H9 (cell line): ENCODE measurements at regions not wholly inside any gene's neighbourhood (a gene's known extent, or its start where the extent isn't known, plus 50 kb on each side); places are given as distances from the start of the nearest gene placed in this dataset.
A peak's percentile ranks its signal among the peaks of the same experiment; 100 is the strongest.

Experiments
- DNase-seq: peaks from one replicate; pipeline ENCODE4 v3.0.0-alpha.2; 2017
- H2AFZ ChIP-seq: one replicate; pipeline ENCODE4 v1.6.1; 2013; ENCODE audit warnings: mild to moderate bottlenecking, low read length, control low read depth, moderate library complexity
- H2AK5ac ChIP-seq: 2 replicates; pipeline ENCODE4 v1.6.1; 2013; ENCODE audit warnings: low read length, control low read depth, mixed read lengths; ENCODE audit not compliant: insufficient read length
- H2BK120ac ChIP-seq: one replicate; pipeline ENCODE4 v1.6.1; 2013; ENCODE audit warnings: low read depth, mild to moderate bottlenecking, low read length, control low read depth, inconsistent platforms; ENCODE audit not compliant: poor library complexity, severe bottlenecking
- H2BK12ac ChIP-seq: 2 replicates; pipeline ENCODE4 v1.6.1; 2013; ENCODE audit warnings: low read length, control low read depth, mixed read lengths, low read depth; ENCODE audit not compliant: insufficient read length
- H2BK15ac ChIP-seq: 2 replicates; pipeline ENCODE4 v1.6.1; 2013; ENCODE audit warnings: low read depth, low read length, control low read depth
- H2BK20ac ChIP-seq: one replicate; pipeline ENCODE4 v1.6.1; 2013; ENCODE audit warnings: low read depth, mild to moderate bottlenecking, low read length, control low read depth, inconsistent platforms; ENCODE audit not compliant: poor library complexity, severe bottlenecking
- H2BK5ac ChIP-seq: 2 replicates; pipeline ENCODE4 v1.6.1; 2013; ENCODE audit warnings: low read length, control low read depth, mixed read lengths; ENCODE audit not compliant: insufficient read length
- H3K14ac ChIP-seq: 2 replicates; pipeline ENCODE4 v1.6.1; 2013; ENCODE audit warnings: low read length, control low read depth; ENCODE audit not compliant: insufficient read depth
- H3K18ac ChIP-seq: 2 replicates; pipeline ENCODE4 v1.6.1; 2013; ENCODE audit warnings: low read depth, mild to moderate bottlenecking, mixed read lengths, low read length, control low read depth; ENCODE audit not compliant: insufficient read length
- H3K23ac ChIP-seq: 2 replicates; pipeline ENCODE4 v1.6.1; 2013; ENCODE audit warnings: low read length, control low read depth, mixed read lengths, low read depth; ENCODE audit not compliant: insufficient read length
- H3K23me2 ChIP-seq: 2 replicates; pipeline ENCODE4 v1.6.1; 2013; ENCODE audit warnings: low read depth, mild to moderate bottlenecking, mixed read lengths, low read length, control low read depth; ENCODE audit not compliant: insufficient read length, poor library complexity, severe bottlenecking
- H3K27ac ChIP-seq: 2 replicates; pipeline ENCODE4 v1.5.1; 2013; ENCODE audit warnings: low read length, control low read depth, mixed read lengths, low read depth; ENCODE audit not compliant: insufficient read length
- H3K27me3 ChIP-seq: 2 replicates; pipeline ENCODE4 v1.6.1; 2013; ENCODE audit warnings: low read length, control low read depth, inconsistent platforms; ENCODE audit not compliant: insufficient read depth
- H3K4ac ChIP-seq: 2 replicates; pipeline ENCODE4 v1.6.1; 2013; ENCODE audit warnings: low read depth, mild to moderate bottlenecking, control low read depth, inconsistent platforms, low read length, moderate library complexity
- H3K4me1 ChIP-seq: 2 replicates; pipeline ENCODE4 v1.6.1; 2013; ENCODE audit warnings: low read length, control low read depth, inconsistent platforms; ENCODE audit not compliant: insufficient read depth
- H3K4me2 ChIP-seq: 2 replicates; pipeline ENCODE4 v1.6.1; 2013; ENCODE audit warnings: low read length, control low read depth, mixed read lengths; ENCODE audit not compliant: insufficient read length, insufficient read depth
- H3K56ac ChIP-seq: 2 replicates; pipeline ENCODE4 v1.6.1; 2013; ENCODE audit warnings: low read depth, mild to moderate bottlenecking, mixed read lengths, low read length, control low read depth; ENCODE audit not compliant: insufficient read length
- H3K79me1 ChIP-seq: 2 replicates; pipeline ENCODE4 v1.6.1; 2013; ENCODE audit warnings: low read depth, mild to moderate bottlenecking, moderate library complexity, low read length, control low read depth, inconsistent platforms; ENCODE audit not compliant: insufficient read depth, poor library complexity, severe bottlenecking
- H3K79me2 ChIP-seq: 2 replicates; pipeline ENCODE4 v1.6.1; 2013; ENCODE audit warnings: low read length, control low read depth, inconsistent platforms; ENCODE audit not compliant: insufficient read depth
- H3K9ac ChIP-seq: 2 replicates; pipeline ENCODE4 v1.6.1; 2013; ENCODE audit warnings: low read length, control low read depth, mixed read lengths; ENCODE audit not compliant: insufficient read length; ENCODE audit errors: extremely low read depth
- H3K9me3 ChIP-seq: one replicate; pipeline ENCODE4 v1.6.1; 2013; ENCODE audit warnings: low read depth, low read length, inconsistent platforms; ENCODE audit not compliant: control insufficient read depth
- H3T11ph ChIP-seq: one replicate; pipeline ENCODE4 v1.6.1; 2013; ENCODE audit warnings: mild to moderate bottlenecking, low read length, control low read depth, inconsistent platforms
- H4K20me1 ChIP-seq: one replicate; pipeline ENCODE4 v1.6.1; 2013; ENCODE audit not compliant: control insufficient read depth, insufficient read length, insufficient read depth
- H4K5ac ChIP-seq: 2 replicates; pipeline ENCODE4 v1.6.1; 2013; ENCODE audit warnings: low read depth, mild to moderate bottlenecking, mixed read lengths, low read length, control low read depth; ENCODE audit not compliant: insufficient read length
- H4K8ac ChIP-seq: replicated peaks from 2 replicates; pipeline ENCODE4 v1.6.1; 2013; ENCODE audit warnings: low read length, control low read depth, mixed read lengths, low read depth; ENCODE audit not compliant: insufficient read length
- H4K91ac ChIP-seq: 2 replicates; pipeline ENCODE4 v1.6.1; 2013; ENCODE audit warnings: low read depth, mild to moderate bottlenecking, moderate library complexity, mixed read lengths, low read length, control low read depth; ENCODE audit not compliant: insufficient read length
- H3K27ac Mint-ChIP-seq, 3 experiments: 2 replicates in 2 of 3; 3 replicates in 1 of 3; pipeline ENCODE4 v1.8.0; 2020 to 2021; ENCODE audit warnings: mixed read lengths in 3 of 3, mild to moderate bottlenecking in 1 of 3, moderate library complexity in 1 of 3
- H3K27me3 Mint-ChIP-seq: 2 replicates; pipeline ENCODE4 v1.8.0; 2021; ENCODE audit warnings: low read depth, mild to moderate bottlenecking, moderate library complexity, mixed read lengths
- H3K36me3 Mint-ChIP-seq, 3 experiments: 2 replicates in 2 of 3; 3 replicates in 1 of 3; pipeline ENCODE4 v1.8.0; 2020 to 2021; ENCODE audit warnings: low read depth in 3 of 3, mixed read lengths in 3 of 3; ENCODE audit not compliant: insufficient read depth in 1 of 3
- H3K4me1 Mint-ChIP-seq, 2 experiments: 2 replicates each; pipeline ENCODE4 v1.8.0; 2020; ENCODE audit warnings: mixed read lengths in 2 of 2
- H3K4me3 Mint-ChIP-seq, 2 experiments: 2 replicates in 1 of 2; 3 replicates in 1 of 2; pipeline ENCODE4 v1.8.0; 2020 to 2021; ENCODE audit warnings: mild to moderate bottlenecking in 2 of 2, mixed read lengths in 2 of 2, moderate library complexity in 1 of 2
- H3K9me3 Mint-ChIP-seq, 2 experiments: 2 replicates in 1 of 2; 3 replicates in 1 of 2; pipeline ENCODE4 v1.8.0; 2020; ENCODE audit warnings: mild to moderate bottlenecking in 2 of 2, mixed read lengths in 2 of 2, moderate library complexity in 1 of 2
- TF ChIP-seq, protein P1 (sequence below): fragments of 200-600 bp; sonication (generic); conservative IDR thresholded peaks from 3 replicates; pipeline ENCODE4 v1.8.0; 2021; ENCODE audit warnings: antibody characterized with exemption, mild to moderate bottlenecking

DNA sequence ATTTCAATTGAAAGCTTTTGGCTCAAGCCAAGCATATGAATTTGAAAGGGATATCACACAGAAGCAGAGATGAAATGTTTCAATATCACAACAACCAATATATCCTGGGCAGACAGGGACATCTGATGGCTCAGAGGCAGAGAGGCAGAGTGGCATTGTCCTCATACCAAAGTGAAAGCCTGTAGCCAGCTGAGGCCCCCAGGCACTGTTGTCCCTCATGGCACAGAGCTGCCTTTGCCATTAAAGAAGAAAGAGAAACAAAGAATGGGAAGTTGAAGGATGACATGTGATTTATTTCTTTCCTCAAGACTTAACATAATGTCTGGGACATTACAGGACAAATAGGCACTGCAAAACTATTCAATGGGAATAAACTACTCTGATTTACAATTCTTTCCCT, 504.3 kb upstream of the PCDH15 start:
- DNase-seq, result no peak
- H4K91ac ChIP-seq, result no peak overlapping the region
- H3K4me1 ChIP-seq, result no peaks in the 10 kb centered on the region
- H3K27me3 ChIP-seq, result no peaks in the 10 kb centered on the region
- H3K4ac ChIP-seq, result no peak overlapping the region
- no peak overlapping the region for H2AK5ac ChIP-seq
- H2BK5ac ChIP-seq, result no peak overlapping the region
- H3K27me3 Mint-ChIP-seq, result no peaks in the 10 kb centered on the region
- H3K4me3 Mint-ChIP-seq, result no peak overlapping the region; a peak in 1 of 5 replicates
- no peaks in the 10 kb centered on the region for H3K4me1 Mint-ChIP-seq
- no peaks in the 10 kb centered on the region for H3K9me3 ChIP-seq
- H3K27ac ChIP-seq, result no peak overlapping the region
- no peaks in the 10 kb centered on the region for H3K79me1 ChIP-seq
- no peak overlapping the region for H3T11ph ChIP-seq
- no peak overlapping the region for H3K4me2 ChIP-seq
- no peak overlapping the region for H4K8ac ChIP-seq
- no peak overlapping the region for H3K23ac ChIP-seq
- H2AFZ ChIP-seq, result no peak overlapping the region
- no peaks in the 10 kb centered on the region for H4K20me1 ChIP-seq
- H4K5ac ChIP-seq, result no peak overlapping the region
- no peaks in the 10 kb centered on the region; a peak in 1 of 5 replicates for H3K9me3 Mint-ChIP-seq
- H3K27ac Mint-ChIP-seq, result peak overlapping the region in 1 of 3 experiments; percentile 21; a peak in 1 of 7 replicates
- H2BK15ac ChIP-seq, result no peak overlapping the region
- no peaks in the 10 kb centered on the region; a peak in 1 of 7 replicates for H3K36me3 Mint-ChIP-seq
- H3K18ac ChIP-seq, result no peak overlapping the region
- TF ChIP-seq, protein P1, sequence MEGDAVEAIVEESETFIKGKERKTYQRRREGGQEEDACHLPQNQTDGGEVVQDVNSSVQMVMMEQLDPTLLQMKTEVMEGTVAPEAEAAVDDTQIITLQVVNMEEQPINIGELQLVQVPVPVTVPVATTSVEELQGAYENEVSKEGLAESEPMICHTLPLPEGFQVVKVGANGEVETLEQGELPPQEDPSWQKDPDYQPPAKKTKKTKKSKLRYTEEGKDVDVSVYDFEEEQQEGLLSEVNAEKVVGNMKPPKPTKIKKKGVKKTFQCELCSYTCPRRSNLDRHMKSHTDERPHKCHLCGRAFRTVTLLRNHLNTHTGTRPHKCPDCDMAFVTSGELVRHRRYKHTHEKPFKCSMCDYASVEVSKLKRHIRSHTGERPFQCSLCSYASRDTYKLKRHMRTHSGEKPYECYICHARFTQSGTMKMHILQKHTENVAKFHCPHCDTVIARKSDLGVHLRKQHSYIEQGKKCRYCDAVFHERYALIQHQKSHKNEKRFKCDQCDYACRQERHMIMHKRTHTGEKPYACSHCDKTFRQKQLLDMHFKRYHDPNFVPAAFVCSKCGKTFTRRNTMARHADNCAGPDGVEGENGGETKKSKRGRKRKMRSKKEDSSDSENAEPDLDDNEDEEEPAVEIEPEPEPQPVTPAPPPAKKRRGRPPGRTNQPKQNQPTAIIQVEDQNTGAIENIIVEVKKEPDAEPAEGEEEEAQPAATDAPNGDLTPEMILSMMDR, result no peak
- H3K9ac ChIP-seq, result no peak overlapping the region
- no peak overlapping the region for H3K14ac ChIP-seq
- no peak overlapping the region for H2BK12ac ChIP-seq
- no peak overlapping the region for H3K56ac ChIP-seq
- H3K23me2 ChIP-seq, result no peaks in the 10 kb centered on the region
- no peak overlapping the region for H2BK120ac ChIP-seq
- H2BK20ac ChIP-seq, result no peak overlapping the region
- no peaks in the 10 kb centered on the region for H3K79me2 ChIP-seq
